Stomach (tissue), 8 donors: ENCODE measurements at regions not wholly inside any gene's neighbourhood (a gene's known extent, or its start where the extent isn't known, plus 50 kb on each side); places are given as distances from the start of the nearest gene placed in this dataset.

Experiments used
- DNase-seq, 2 donors: peaks; one replicate each; pipeline versions ENCODE4 v3.0.0 to v3.0.0-alpha.2; 2013 to 2019
- H3K27ac ChIP-seq, 5 donors: fragments of 200-600 bp in 4 of 5; sonication (generic) in 4 of 5; one replicate each; pipeline ENCODE4 v1.5.1; 2013 to 2019; ENCODE audit warnings: mild to moderate bottlenecking in 1 of 5, moderate library complexity in 1 of 5
- H3K27me3 ChIP-seq, 3 donors: fragments of 200-600 bp; sonication (generic); one replicate each; pipeline ENCODE4 v1.5.1; 2017 to 2019; ENCODE audit warnings: mixed run types in 1 of 3
- H3K36me3 ChIP-seq, 4 donors: fragments of 200-600 bp; sonication (generic); 1 replicate in 3 of 4; 2 replicates in 1 of 4; pipeline ENCODE4 v1.5.1; 2016 to 2019
- H3K4me1 ChIP-seq, 4 donors: fragments of 200-600 bp; sonication (generic); one replicate each; pipeline ENCODE4 v1.5.1; 2016 to 2019
- H3K4me3 ChIP-seq, 4 donors: fragments of 200-600 bp; sonication (generic) in 3 of 4; one replicate each; pipeline ENCODE4 v1.5.1; 2016 to 2019; ENCODE audit warnings: mild to moderate bottlenecking in 1 of 4
- H3K9me3 ChIP-seq, 4 donors: fragments of 200-600 bp; sonication (generic); one replicate each; pipeline ENCODE4 v1.5.1; 2016 to 2019
- CTCF ChIP-seq, 7 experiments: fragments of 450-650 bp in 4 of 7; fragments of 200-600 bp in 3 of 7; sonication (generic) in 3 of 7; IDR thresholded peaks; one replicate each; pipeline ENCODE4 v1.5.1; 2016 to 2019; ENCODE audit warnings: antibody characterized with exemption in 7 of 7, control low read depth in 2 of 7, mild to moderate bottlenecking in 1 of 7
- EP300 ChIP-seq: sonication (generic); formaldehyde crosslinking; IDR thresholded peaks from one replicate; pipeline ENCODE4 v1.6.1; 2017; ENCODE audit warnings: antibody characterized with exemption
- POLR2A ChIP-seq, 4 donors: fragments of 450-650 bp; IDR thresholded peaks; one replicate each; pipeline ENCODE4 v1.6.1; 2016; ENCODE audit warnings: antibody characterized with exemption in 4 of 4, control low read depth in 2 of 4, mild to moderate bottlenecking in 1 of 4, moderate library complexity in 1 of 4
- POLR2AphosphoS5 ChIP-seq, 3 donors: sonication (generic); formaldehyde crosslinking; IDR thresholded peaks; one replicate each; pipeline ENCODE4 v1.6.1; 2016; ENCODE audit warnings: antibody characterized with exemption in 3 of 3
- WGBS, 5 donors: extraction: QIAGEN DNeasy Blood & Tissue Kit in 3 of 5; methylation state at CpG; one replicate each; pipeline versions ENCODE4 v1.1.5 to v1.1.7; 2013 to 2018; 5-methylcytosine and 5-hydroxymethylcytosine counted together
- intact Hi-C: fragments of 100-400 bp; cut with DNase I; formaldehyde crosslinking; loops from one replicate; pipeline ENCODE4 v1.15.1; 2023; ENCODE audit warnings: low total_unique reads
- donor health status: healthy with polysubstance abuse.
- donor health status: Bipolar disorder and iron deficiency.
- donor health status: healthy.

- DNase-seq: no peak
- Histone ChIP-seq H3K9me3 (peaks cover 0 to 4% (median 0%) of the 10 kb centered on the region in 4 donors), H3K4me3 (no peak overlapping the region), H3K36me3 (no peaks in the 10 kb centered on the region), H3K27me3 (no peaks in the 10 kb centered on the region), H3K4me1 (no peaks in the 10 kb centered on the region), H3K27ac (no peak overlapping the region)
- intact Hi-C loops: no loop called here
- TF ChIP-seq POLR2A (IDR thresholded peaks at IDR 0.05) (no peak), EP300 (no peak), CTCF (IDR thresholded peaks at IDR 0.05) (no peak), POLR2AphosphoS5 (IDR thresholded peaks at IDR 0.05) (no peak)
- WGBS, 5 donors: 61 to 85% (median 71%) methylated on average over 1 of the region's 1 CpG
Observed at GRCh38 chr21:19239696-19240095, 836.1 kb upstream of the TMPRSS15 start.

- no peak for DNase-seq
- H3K9me3 ChIP-seq: peaks cover 0 to 20% (median 0%) of the 10 kb centered on the region in 4 donors
- H3K4me1 ChIP-seq: no peaks in the 10 kb centered on the region
- no peak for TF ChIP-seq POLR2AphosphoS5 (IDR thresholded peaks at IDR 0.05)
- TF ChIP-seq CTCF (IDR thresholded peaks at IDR 0.05): no peak
- TF ChIP-seq POLR2A (IDR thresholded peaks at IDR 0.05): no peak
- TF ChIP-seq EP300: no peak
- 92 to 96% (median 95%) methylated on average over 28 of the region's 28 CpGs for WGBS, 5 donors
- H3K36me3 ChIP-seq: no peaks in the 10 kb centered on the region
- no peak overlapping the region for H3K4me3 ChIP-seq
- no peaks in the 10 kb centered on the region for H3K27me3 ChIP-seq
- intact Hi-C loops: no loop called here
- H3K27ac ChIP-seq: no peak overlapping the region
Observed at GRCh38 chr21:19244502-19245187, 841.1 kb upstream of the TMPRSS15 start.

GRCh38 chr21:19245188-19245580 lies 841.6 kb upstream of the TMPRSS15 start:
- H3K4me3 ChIP-seq: no peak overlapping the region
- H3K27ac ChIP-seq: no peak overlapping the region
- TF ChIP-seq POLR2A (IDR thresholded peaks at IDR 0.05) (no peak), POLR2AphosphoS5 (IDR thresholded peaks at IDR 0.05) (no peak), CTCF (IDR thresholded peaks at IDR 0.05) (no peak), EP300 (no peak)
- 91 to 97% (median 94%) methylated on average over 14 of the region's 14 CpGs for WGBS, 5 donors
- H3K36me3 ChIP-seq: no peaks in the 10 kb centered on the region
- DNase-seq: no peak
- intact Hi-C loops: no loop called here
- peaks cover 0 to 20% (median 0%) of the 10 kb centered on the region in 4 donors for H3K9me3 ChIP-seq
- no peaks in the 10 kb centered on the region for H3K4me1 ChIP-seq
- no peaks in the 10 kb centered on the region for H3K27me3 ChIP-seq

- no peak for DNase-seq
Observed at GRCh38 chr21:19246018-19246417, 842.4 kb upstream of the TMPRSS15 start.

More at GRCh38 chr21:19246018-19246417, 842.4 kb upstream of the TMPRSS15 start:
- no peak overlapping the region for H3K27ac ChIP-seq
- H3K9me3 ChIP-seq: peaks cover 0 to 20% (median 0%) of the 10 kb centered on the region in 4 donors
- H3K27me3 ChIP-seq: no peaks in the 10 kb centered on the region
- H3K36me3 ChIP-seq: no peaks in the 10 kb centered on the region
- WGBS, 5 donors: 95 to 98% (median 96%) methylated on average over 20 of the region's 20 CpGs
- H3K4me3 ChIP-seq: no peak overlapping the region
- intact Hi-C loops: no loop called here
- no peaks in the 10 kb centered on the region for H3K4me1 ChIP-seq
- TF ChIP-seq EP300: no peak
- no peak for TF ChIP-seq POLR2AphosphoS5 (IDR thresholded peaks at IDR 0.05)
- no peak for TF ChIP-seq POLR2A (IDR thresholded peaks at IDR 0.05)
- TF ChIP-seq CTCF (IDR thresholded peaks at IDR 0.05): no peak
